ENCODE measurements at regions not wholly inside any gene's neighbourhood (a gene's known extent, or its start where the extent isn't known, plus 50 kb on each side); places are given as distances from the start of the nearest gene placed in this dataset.

DNA sequence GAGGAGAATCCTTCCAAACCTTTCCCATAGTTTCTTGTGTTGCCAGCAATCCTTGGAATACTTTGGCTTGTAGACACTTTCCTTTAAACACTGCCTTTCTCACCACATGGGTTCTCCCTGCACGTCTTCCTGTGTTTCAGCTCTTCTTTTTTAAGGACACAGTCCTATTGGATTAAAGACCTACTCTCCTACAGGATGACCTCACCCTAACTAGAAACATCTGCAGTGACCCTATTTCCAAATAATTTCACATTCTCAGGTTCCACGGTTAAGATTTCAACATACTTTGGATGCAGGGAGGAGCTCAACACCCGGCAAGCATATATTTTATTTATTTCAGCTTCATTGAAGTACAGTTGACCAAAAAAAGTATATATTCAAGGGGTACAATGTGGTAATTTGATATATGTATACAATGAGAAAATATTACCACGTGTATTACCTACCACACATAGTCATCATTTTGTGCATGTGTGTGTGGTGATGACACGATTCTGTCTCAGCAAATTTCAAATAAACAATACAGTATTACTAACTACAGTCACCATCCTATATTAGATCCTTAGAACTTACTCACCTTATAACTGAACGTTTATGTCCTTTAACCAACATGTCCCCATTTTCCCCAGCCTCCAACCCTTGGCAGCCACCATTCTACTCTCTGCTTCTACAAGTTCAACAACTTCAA is 745.0 kb downstream of the CBLN2 start:
- DNase-seq (ENCODE audit: extremely low read depth in 1 of 2, low read depth in 1 of 2), result no peak

DNA sequence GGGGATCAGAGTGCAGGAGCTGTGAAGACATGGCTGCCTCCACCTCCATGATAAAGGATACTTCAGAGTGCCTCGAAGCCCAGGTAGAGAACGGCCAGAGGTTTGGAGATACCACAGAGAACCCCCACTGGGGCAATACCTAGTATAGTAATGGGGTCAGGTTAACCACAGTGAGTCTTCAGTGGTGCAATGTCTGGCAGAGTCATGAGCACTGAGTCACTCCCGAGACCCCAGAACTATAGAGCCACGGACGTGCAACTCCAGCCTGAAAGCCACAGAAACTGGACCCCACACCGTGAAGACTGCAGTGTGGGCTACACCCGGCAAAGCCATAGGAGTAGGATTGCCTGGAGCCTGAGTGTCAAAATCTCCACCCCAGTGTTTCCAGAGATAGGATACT is 746.6 kb downstream of the CBLN2 start:
- DNase-seq (ENCODE audit: extremely low read depth in 1 of 2, low read depth in 1 of 2), result no peak

DNA sequence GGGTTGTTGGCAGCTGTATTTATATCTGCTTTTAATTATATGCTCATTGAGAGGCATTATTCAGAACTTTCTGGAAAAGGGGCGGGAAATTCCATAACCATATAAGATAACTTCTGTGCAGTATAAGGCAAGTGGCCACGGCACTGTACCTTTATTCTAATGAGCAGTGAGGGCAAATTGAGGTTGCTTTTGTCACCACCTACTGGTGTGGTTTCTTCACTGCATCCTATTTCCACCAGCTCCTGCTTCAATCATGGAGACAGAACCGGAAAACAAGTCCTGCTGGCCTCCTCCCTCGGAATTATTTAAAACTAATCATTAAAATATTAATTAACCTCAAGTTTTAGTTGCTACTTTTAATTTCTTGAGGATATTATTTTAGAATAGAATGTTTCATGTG is 759.4 kb downstream of the CBLN2 start:
- no peak for DNase-seq (ENCODE audit: extremely low read depth in 1 of 2, low read depth in 1 of 2)

DNA sequence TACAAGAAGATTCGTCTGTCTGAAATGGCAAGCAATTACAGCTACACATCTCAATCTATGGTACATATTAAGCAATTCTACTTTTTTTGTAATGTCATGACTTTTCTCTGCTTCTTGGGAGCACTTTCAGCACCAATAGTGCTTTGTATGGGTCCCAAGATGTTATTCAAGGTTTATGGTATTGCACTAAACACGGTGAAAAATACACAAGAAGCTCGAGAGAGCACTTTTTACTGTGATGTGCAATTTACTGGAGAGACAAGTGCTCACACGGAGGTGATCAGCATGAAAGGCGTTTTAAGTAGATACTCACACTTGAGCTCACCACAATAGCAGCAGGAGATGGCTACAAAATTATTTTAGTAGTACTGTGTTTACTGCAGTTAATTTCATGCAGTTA is 783.6 kb downstream of the CBLN2 start:
- DNase-seq (ENCODE audit: extremely low read depth in 1 of 2, low read depth in 1 of 2), result no peak

DNA sequence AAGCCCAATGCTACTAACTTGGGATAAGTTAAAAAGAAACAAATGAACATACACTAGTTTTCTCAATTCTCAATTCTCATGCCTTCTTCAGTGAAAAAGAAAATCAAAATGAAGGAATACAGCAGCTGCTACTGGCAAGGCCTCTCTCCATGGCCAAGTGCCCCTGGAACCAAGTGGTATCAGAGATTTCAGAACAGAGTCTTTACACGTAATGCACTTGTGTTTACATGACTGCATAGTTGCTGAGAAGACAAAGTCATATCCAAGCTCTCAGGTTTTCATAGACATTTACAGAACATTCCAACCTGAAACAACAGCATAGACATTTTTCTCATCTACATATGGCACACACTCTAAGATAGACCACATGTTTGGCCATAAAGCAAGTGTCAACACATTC is 789.9 kb downstream of the CBLN2 start:
- DNase-seq (ENCODE audit: extremely low read depth in 1 of 2, low read depth in 1 of 2), result no peak

DNA sequence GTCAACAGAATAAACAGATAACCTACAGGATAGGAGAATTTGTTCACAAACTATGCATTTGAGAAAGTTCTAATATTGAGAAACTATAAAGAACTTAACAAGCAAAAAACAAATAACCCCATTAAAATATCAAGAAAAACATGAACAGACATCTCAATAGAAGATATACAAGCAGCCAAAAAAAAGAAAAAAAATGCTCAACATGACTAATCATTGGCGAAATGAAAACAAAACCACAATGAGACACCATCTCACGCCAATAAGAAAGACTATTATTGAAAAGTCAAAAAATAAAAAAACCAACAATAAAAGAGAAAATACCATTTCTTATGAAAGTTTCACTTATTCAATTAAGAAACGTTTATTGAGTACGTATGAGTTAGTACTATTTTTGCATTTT is 800.5 kb downstream of the CBLN2 start:
- no peak for DNase-seq (ENCODE audit: extremely low read depth in 1 of 2, low read depth in 1 of 2)

DNA sequence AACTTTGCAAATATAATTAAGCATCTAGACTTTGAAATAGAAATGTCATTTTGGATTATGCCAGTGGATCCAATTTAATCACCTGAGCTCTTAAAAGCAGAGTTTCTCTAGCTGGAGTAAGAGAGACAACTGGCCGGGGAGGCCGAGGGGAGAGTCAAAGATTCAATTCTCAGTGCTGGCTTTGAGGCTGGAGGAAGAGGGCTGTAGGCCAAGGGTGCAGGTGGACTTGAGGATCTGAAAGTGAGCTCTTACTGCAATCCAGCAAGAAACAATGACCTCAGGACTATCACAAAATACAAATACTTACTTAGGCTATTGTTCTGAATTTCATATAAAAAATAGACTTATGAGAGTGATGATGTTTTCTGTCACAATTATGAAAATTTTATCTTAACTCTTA is 814.5 kb downstream of the CBLN2 start:
- no peak for DNase-seq (ENCODE audit: extremely low read depth in 1 of 2, low read depth in 1 of 2)

DNA sequence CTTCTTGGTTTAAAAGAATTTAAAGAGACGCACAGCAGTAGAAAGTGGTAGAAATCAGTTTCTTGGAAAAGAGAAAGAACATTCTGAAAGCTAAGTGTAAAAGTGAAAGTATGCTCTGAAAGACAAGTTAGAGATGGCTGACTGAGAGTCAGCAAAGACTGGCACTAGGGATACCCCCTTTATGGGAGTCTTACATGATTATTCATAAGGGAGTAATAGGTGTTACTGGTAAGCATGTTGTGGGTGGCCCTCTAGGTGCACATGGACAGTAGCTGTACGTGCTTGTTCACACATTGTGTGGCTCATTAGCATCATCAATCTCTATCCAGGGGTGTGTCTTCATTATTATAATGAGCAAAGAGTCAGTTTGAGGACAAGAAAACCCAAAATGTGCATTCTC is 816.2 kb downstream of the CBLN2 start:
- DNase-seq (ENCODE audit: extremely low read depth in 1 of 2, low read depth in 1 of 2), result no peak

DNA sequence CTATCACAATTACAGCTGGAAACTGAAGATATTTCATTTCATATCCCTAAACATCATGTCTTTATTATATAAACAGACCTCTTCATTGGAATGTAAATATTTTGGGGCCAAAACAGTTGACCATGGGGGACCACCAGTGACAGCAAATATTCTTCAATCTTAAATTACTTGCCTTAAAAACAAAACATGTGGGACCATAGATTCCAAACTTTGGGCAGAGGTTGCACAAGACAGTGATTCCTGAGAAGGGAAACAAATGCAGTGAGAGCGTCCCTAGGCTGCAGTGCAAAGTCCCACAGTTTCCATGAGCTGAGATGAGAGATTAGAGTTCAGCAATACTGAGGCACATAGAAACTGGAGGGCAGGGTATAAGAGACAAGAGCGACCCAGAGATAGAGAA is 818.9 kb downstream of the CBLN2 start:
- DNase-seq (ENCODE audit: extremely low read depth in 1 of 2, low read depth in 1 of 2), result no peak

DNA sequence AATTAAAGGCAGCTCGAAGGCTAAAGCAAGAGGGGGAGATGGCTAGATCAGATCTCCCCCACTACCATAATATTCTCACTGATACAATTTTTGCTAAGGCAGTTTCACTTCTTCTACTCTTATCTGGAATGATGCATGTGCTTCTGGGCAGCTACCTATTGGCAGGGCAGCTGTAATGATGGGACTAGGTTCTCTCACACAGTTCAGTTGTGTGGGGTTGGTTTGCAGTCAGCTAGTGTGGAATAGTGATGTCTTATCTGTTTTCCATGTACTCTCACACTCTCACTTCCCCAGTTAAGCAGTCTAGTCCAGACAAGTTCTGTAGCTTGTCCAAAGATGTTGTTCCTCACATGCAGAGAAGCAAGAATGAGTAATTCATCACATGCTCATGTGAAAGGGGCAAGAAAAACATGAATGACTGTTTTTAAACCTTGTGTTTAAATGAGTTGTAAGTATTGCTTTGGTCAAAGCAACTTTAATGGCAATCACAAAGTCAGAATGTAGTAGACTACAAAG is 836.1 kb downstream of the CBLN2 start:
- no peak for DNase-seq (ENCODE audit: extremely low read depth in 1 of 2, low read depth in 1 of 2)

DNA sequence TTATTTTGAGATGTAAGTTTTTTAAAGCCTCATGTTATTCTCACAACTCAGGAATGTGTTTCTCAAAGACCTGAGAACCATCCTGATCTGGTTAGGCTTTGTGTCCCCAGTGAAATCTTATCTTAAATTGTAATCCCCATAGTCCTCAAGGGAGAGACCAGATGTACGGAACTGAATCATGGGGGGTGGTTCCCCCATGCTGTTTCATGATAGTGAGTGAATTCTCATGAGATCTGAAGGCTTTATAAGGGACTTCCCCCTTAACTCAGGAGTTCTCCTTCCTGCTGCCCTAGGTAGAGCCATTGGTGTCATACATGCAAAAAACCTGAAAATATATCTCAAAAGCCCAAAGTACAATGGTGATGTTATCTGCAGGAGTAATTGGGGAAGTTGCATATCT is 836.7 kb downstream of the CBLN2 start:
- DNase-seq (ENCODE audit: extremely low read depth in 1 of 2, low read depth in 1 of 2), result no peak

DNA sequence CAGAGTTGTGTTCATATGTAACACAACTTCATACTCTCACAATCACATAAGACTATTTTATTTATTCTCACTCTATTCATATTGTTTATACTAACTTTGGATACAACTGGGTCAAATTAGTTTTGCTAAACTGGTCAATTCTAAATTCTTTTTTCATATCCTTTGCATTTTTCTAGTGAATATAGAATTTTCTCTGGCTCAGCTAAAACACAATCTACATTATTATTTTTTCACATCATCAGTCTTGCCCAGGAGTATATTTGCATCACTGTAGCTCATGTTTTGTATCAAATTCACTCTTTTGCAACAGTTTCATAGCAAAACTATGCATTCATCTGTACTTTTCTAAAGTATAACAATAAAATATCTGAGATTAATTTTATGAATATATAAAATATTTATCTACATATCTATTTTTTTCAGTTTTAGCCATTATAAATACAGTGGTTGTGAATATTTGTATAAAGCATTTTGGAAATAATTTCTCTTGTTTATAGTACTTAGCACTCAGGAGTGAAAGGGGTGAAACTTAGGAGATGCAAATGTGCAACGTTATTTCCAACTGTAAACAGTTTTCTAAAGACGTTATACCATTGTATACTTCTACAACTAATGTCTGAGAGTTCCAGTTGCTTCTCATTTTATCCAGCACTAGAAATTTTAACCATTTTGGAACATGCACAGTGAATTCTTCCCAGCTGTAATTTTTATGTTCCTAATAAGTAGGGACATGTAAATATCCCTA is 854.6 kb downstream of the CBLN2 start:
- no peak for DNase-seq (ENCODE audit: extremely low read depth in 1 of 2, low read depth in 1 of 2)

DNA sequence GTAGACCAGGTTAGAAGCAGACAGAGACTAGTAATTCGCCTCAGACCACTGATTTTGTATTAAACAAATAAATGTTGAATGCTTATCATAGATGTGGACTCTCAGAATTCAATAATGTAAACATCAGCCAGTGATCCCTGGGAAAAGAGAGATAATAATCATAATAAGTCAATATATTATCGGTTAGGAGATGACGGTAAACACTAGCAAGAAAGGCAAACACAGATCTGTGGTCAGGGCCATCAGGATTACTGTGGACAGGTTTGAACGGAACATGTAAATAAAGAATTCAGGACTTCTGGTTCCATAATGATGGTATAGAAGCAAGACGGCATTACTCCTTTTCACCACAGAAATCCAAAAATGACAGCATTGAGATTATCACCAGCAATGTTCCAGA is 861.6 kb downstream of the CBLN2 start:
- DNase-seq (ENCODE audit: extremely low read depth in 1 of 2, low read depth in 1 of 2), result no peak

DNA sequence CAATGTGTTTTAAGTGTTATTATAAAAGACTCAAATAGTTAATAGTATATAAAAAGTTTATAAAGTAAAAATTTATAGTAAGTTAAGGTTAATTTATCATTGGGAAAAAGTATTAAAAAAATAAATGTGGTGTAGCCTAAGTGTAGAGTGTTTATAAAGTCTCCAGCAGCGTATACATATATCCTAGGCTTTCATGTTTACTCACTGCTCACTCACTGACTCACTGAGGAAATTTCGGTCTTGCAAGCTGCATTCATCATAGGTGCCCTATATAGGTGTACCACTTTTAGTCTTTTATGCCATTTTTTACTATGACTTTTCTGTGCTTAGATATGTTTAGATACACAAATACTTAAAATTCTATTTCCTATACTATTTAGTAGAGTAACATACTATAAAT is 866.0 kb downstream of the CBLN2 start:
- no peak for DNase-seq (ENCODE audit: extremely low read depth in 1 of 2, low read depth in 1 of 2)

DNA sequence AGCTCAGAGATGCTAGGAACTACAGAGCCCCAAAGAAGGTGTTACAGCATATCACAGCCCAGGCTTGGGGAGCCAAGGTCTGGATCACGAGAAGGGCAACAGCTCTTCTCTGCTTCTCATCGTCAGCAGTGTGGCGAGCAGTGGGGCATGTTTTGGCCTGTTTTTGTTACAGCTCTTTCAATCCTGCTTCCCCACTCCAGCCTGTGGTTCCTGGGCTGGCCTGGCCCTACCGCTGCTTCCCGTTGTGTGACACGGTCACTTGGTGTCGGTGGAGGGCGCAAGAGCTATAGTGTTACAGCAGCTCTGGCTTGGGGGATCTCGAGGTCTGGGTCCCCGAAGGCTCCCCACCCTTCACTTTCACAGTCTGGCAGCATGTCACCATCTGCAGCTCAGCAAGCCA is 870.2 kb downstream of the CBLN2 start:
- DNase-seq (ENCODE audit: extremely low read depth in 1 of 2, low read depth in 1 of 2), result no peak

DNA sequence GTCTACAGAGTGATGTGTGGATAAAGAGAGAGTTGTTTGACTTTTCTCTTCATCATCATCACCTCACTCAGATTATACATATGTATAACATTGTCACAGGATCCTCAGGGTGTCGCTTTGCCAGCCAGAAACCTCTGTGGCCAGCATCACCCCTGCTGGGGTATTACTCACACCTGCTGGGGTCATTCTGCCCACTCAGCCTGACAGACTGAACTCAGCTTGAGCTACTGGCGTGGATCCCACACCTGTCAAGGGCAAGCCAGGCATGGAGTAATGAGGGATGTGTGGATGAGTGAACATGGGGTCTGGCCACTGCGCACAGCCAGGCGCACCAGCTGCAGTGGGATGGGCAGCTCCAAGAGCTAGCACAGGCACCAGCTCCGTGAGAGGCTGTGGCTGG is 870.6 kb downstream of the CBLN2 start:
- DNase-seq (ENCODE audit: extremely low read depth in 1 of 2, low read depth in 1 of 2), result no peak

DNA sequence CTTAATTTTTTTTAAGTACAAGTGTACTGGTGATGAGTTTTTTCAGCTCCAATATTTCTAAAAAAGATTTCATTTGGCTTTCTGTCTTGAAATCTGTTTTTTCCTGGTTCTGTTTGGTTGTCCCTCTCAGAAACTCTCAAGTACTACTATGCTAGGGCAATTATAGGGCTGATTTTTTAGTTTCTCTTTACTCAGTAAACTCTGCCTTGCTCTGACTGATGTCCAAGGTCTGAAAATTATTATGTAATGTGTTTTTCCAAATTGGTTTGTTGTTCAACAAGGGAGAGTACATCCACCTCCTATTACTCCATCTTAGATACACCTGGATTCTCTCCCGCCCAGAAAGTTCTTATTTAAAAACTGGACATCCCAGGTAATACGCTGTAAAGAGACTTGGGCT is 877.7 kb downstream of the CBLN2 start:
- no peak for DNase-seq (ENCODE audit: extremely low read depth in 1 of 2, low read depth in 1 of 2)

DNA sequence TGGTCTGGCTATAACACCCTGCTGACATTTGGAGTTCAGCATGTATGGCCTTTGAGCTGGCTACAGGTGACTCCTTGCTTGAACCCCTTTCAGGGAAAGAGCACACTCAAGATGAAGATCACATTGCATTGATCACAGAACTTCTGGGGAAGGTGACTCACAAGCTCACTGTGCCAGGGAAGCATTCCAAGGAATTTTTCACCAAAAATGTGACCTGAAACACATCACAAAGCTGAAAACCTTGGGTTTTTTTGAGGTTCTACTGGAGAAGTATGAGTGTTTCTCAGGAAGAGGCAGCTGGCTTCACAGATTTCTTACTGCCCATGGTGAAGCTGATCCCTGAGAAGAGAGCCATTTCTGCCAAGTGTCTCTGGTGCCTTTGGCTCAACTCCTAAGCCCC is 879.0 kb downstream of the CBLN2 start:
- no peak for DNase-seq (ENCODE audit: extremely low read depth in 1 of 2, low read depth in 1 of 2)

DNA sequence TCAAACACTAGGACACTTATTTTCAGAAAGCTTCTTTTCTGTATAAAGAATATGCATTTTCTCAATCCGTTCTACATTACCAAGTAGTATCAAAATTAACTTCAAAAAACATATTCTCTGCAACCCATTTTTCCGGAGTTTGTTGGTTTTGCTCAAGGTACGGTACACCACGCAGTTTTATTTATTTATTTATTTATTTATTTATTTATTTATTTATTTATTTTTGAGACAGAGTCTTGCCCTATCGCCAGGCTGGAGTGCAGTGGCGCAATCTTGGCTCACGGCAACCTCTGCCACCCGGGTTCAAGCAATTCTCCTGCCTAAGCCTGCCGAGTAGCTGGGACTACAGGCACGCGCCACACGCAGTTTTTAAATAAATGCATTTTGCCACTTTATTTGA is 900.3 kb downstream of the CBLN2 start:
- no peak for DNase-seq (ENCODE audit: extremely low read depth in 1 of 2, low read depth in 1 of 2)

DNA sequence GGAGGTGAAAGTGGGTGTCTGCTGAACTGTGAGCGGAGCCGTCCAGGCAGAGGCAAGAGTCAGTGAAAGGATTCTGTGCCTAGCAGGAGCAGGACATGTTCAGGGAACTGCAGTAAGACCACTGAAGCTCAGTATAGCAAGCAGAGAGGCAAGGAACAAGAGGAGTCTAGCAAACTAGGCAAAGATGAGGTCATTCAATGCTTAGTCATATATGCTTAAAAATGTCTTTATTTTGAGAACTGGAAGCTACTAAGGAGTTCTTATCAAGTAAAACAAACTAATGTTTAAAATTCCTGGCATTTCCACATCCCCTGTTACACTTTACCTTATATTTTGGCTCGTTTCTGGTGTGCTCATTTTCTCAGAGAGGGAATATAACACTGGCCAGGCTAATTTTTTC is 913.4 kb downstream of the CBLN2 start:
- DNase-seq (ENCODE audit: extremely low read depth in 1 of 2, low read depth in 1 of 2), result no peak

DNA sequence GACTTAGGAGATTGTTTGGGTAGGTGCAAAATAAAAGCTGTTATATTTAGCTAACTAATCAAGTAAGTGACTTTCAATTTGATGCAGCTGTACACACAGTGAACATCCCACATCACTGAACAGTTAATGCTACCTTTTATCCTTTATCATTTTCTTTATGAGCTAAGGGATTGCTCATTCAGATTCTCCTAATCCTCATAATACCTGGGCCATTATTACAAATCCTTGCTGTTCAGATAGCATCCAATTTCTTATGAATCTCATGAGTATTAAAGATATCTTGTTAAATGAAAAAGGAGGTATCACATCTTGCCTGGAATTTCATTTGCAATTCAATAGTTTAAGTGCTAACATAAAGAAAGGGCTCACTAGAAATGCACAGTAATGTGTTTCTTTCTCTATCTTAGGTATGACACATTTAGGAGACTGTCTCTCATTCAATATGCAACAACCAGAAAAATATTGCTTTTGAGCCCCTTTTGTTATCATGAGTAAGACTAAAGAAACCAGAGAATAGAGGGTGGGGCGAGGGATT is 918.5 kb downstream of the CBLN2 start:
- DNase-seq (ENCODE audit: extremely low read depth in 1 of 2, low read depth in 1 of 2), result no peak

DNA sequence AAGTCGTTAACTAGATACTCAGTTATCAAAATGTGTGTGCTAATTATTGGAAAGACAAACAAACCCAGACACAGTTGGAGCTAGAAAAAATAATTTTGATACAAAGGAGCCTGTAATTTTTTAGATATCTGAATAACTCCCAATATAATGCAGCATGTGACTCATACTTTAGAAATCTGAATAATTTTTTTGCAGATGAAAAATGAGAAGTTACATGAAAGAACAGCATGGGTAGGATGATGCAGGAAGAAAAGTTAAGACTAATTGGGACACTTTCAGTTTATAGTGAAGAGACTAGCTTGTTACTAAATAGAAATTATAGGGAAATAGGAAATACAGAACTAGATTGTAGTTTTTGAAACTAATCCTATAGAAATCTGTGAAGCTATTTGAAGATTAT is 945.8 kb downstream of the CBLN2 start:
- DNase-seq (ENCODE audit: extremely low read depth in 1 of 2, low read depth in 1 of 2), result no peak

Data from stimulated activated CD8-positive, alpha-beta memory T cell treated with anti-CD3 and anti-CD28 coated beads, Interleukin-7, amount 100 ng/mL, for 48 hours (primary cell).